Endothelial cell of umbilical vein (primary cell): ENCODE measurements at regions not wholly inside any gene's neighbourhood (a gene's known extent, or its start where the extent isn't known, plus 50 kb on each side); places are given as distances from the start of the nearest gene placed in this dataset.
A peak's percentile ranks its signal among the peaks of the same experiment; 100 is the strongest.

Experiments
- BruUV-seq: library from RNA; stranded (reverse); fragments of 400-500 nt; replicated peaks from 2 replicates; lab custom pipeline; 2021; lab: Mats Ljungman, UMichigan
- CTCF ChIA-PET: fragments of 300-600, 350-600 bp; sonication (Branson Sonifier 250); formaldehyde crosslinking; loops from one replicate; lab custom pipeline; 2021; ENCODE audit warnings: antibody characterized with exemption, inconsistent platforms; lab: Charles Lee
- POLR2A ChIA-PET: fragments of 300-600, 350-600 bp; sonication (Branson Sonifier 250); formaldehyde crosslinking; loops from one replicate; lab custom pipeline; 2021; ENCODE audit warnings: antibody characterized with exemption, inconsistent platforms; lab: Charles Lee
- DNase-seq: peaks from one replicate; pipeline ENCODE4 v3.0.0-alpha.2; 2011; ENCODE audit warnings: low read depth, low spot score
- FAIRE-seq: peaks from 2 replicates; lab custom pipeline; 2011; peaks lifted over from hg19 to GRCh38; lab: Jason Lieb, UNC
- H2AFZ ChIP-seq: 2 replicates; pipeline ENCODE4 v1.6.0; 2012; ENCODE audit warnings: low read depth, low read length, control low read depth, inconsistent platforms
- H3K27ac ChIP-seq: 2 replicates; pipeline ENCODE4 v1.5.1; 2011; ENCODE audit warnings: low read depth, mild to moderate bottlenecking, control low read depth, low read length, moderate library complexity; ENCODE audit not compliant: insufficient read depth
- H3K27me3 ChIP-seq, 2 experiments: 2 replicates each; pipeline versions ENCODE4 v1.6.0 to v1.6.1; 2011; ENCODE audit warnings: low read length in 2 of 2, mixed read lengths in 1 of 2; ENCODE audit not compliant: control insufficient read depth in 2 of 2, insufficient read depth in 2 of 2
- H3K36me3 ChIP-seq, 2 experiments: 2 replicates in 1 of 2; 3 replicates in 1 of 2; pipeline ENCODE4 v1.5.1; 2011; ENCODE audit warnings: low read length in 2 of 2, mild to moderate bottlenecking in 1 of 2, moderate library complexity in 1 of 2; ENCODE audit not compliant: control insufficient read depth in 2 of 2, insufficient read depth in 2 of 2; ENCODE audit errors: extremely low read depth in 1 of 2
- H3K4me1 ChIP-seq: 3 replicates; pipeline ENCODE4 v1.5.1; 2011; ENCODE audit warnings: mild to moderate bottlenecking, low read length; ENCODE audit not compliant: control insufficient read depth, insufficient read depth; ENCODE audit errors: extremely low read depth
- H3K4me2 ChIP-seq: 2 replicates; pipeline ENCODE4 v1.6.1; 2011; ENCODE audit warnings: low read length, control low read depth, mixed read lengths; ENCODE audit not compliant: insufficient read depth
- H3K4me3 ChIP-seq, 3 experiments: fragments of 200-600 bp in 1 of 3; sonication (generic), shearing (Covaris generic) in 1 of 3; replicated peaks in 1 of 3; 2 replicates each; pipeline ENCODE4 v1.5.1; 2011 to 2016; ENCODE audit warnings: control low read depth in 3 of 3, low read length in 3 of 3, mild to moderate bottlenecking in 2 of 3, inconsistent platforms in 1 of 3, low read depth in 1 of 3, moderate library complexity in 1 of 3; ENCODE audit not compliant: insufficient read depth in 1 of 3
- H3K79me2 ChIP-seq: 2 replicates; pipeline ENCODE4 v1.6.0; 2012; ENCODE audit warnings: low read length, inconsistent platforms; ENCODE audit not compliant: control insufficient read depth, insufficient read depth
- H3K9ac ChIP-seq: replicated peaks from 2 replicates; pipeline ENCODE3; 2011; ENCODE audit warnings: low read length, control low read depth; ENCODE audit not compliant: insufficient read depth; ENCODE audit errors: extremely low read depth
- H3K9me1 ChIP-seq: replicated peaks from 3 replicates; pipeline ENCODE4 v1.6.0; 2011; ENCODE audit warnings: mild to moderate bottlenecking, low read length; ENCODE audit not compliant: control insufficient read depth, insufficient read depth; ENCODE audit errors: extremely low read depth
- H3K9me3 ChIP-seq: replicated peaks from 2 replicates; pipeline ENCODE4 v1.5.1; 2012; ENCODE audit warnings: low read length, inconsistent platforms; ENCODE audit not compliant: control insufficient read depth, insufficient read depth
- H4K20me1 ChIP-seq: replicated peaks from 2 replicates; pipeline ENCODE3; 2011; ENCODE audit warnings: mild to moderate bottlenecking, low read length; ENCODE audit not compliant: control insufficient read depth, insufficient read depth; ENCODE audit errors: extremely low read depth
- CTCF ChIP-seq, 2 donors: IDR thresholded peaks; 1 replicate in 1 of 2; 2 replicates in 1 of 2; pipeline ENCODE4 v1.5.1; 2011; ENCODE audit warnings: low read length in 2 of 2, mild to moderate bottlenecking in 2 of 2, moderate library complexity in 2 of 2, control low read depth in 1 of 2, inconsistent platforms in 1 of 2, low read depth in 1 of 2; ENCODE audit not compliant: insufficient read depth in 1 of 2; ENCODE audit errors: extremely low read depth in 1 of 2
- EZH2 ChIP-seq: IDR thresholded peaks from 2 replicates; pipeline ENCODE4 v1.6.1; 2012; ENCODE audit warnings: borderline replicate concordance, low read depth, mild to moderate bottlenecking, moderate library complexity, low read length, inconsistent platforms; ENCODE audit not compliant: severe bottlenecking
- FOS ChIP-seq: IDR thresholded peaks from 2 replicates; pipeline ENCODE4 v1.6.1; 2011; ENCODE audit warnings: mild to moderate bottlenecking, low read length, moderate library complexity, borderline replicate concordance; ENCODE audit not compliant: insufficient read depth
- GATA2 ChIP-seq: IDR thresholded peaks from 2 replicates; pipeline ENCODE4 v1.7.0; 2011; ENCODE audit warnings: low read depth, mild to moderate bottlenecking, moderate library complexity, mixed read lengths, low read length; ENCODE audit not compliant: insufficient read length, insufficient read depth
- JUN ChIP-seq: IDR thresholded peaks from 2 replicates; pipeline ENCODE4 v1.6.1; 2011; ENCODE audit warnings: borderline replicate concordance, low read depth; ENCODE audit not compliant: insufficient read length, insufficient read depth
- MYC ChIP-seq: IDR thresholded peaks from one replicate; pipeline ENCODE4 v1.6.1; 2011; ENCODE audit warnings: mild to moderate bottlenecking, low read depth, low read length
- POLR2A ChIP-seq: IDR thresholded peaks from 2 replicates; pipeline ENCODE4 v1.6.1; 2012; ENCODE audit warnings: low read depth, mild to moderate bottlenecking, control low read depth, low read length
- POLR2AphosphoS5 ChIP-seq: IDR thresholded peaks from 2 replicates; pipeline ENCODE4 v1.6.1; 2012; ENCODE audit warnings: low read depth, mild to moderate bottlenecking, control low read depth, low read length, moderate library complexity; ENCODE audit not compliant: insufficient read depth
- dilution Hi-C: fragments of 300-500 bp; cut with MboI; formaldehyde crosslinking; loops from one replicate; pipeline ENCODE4 v1.15.0; 2019; ENCODE audit warnings: low sequenced_read_pairs; ENCODE audit not compliant: extremely low pct_ligation_motif_present
- intact Hi-C: fragments of 100-400 bp; cut with micrococcal nuclease; formaldehyde crosslinking; loops from one replicate; pipeline ENCODE4 v1.10.0; 2022
- TF ChIP-seq, protein P1 (sequence below): IDR thresholded peaks from 2 replicates; pipeline ENCODE4 v1.6.1; 2011; ENCODE audit not compliant: insufficient read depth, insufficient read length

- intact Hi-C loops (loop anchor here (1.0 to 10.0 kb wide), 8 partner anchors 252 to 1465 kb away; no protein-coding TSS in a partner anchor), dilution Hi-C loops (no loop called here)
- ChIA-PET POLR2A (interaction anchor here (0.6 kb wide), 1 partner anchor 354 kb away, joined by 3 read pairs; no protein-coding TSS in a partner anchor), CTCF (interaction anchor here (0.5 to 3.1 kb wide), 89 partner anchors 8 to 1463 kb away, joined by 3 to 51 read pairs (median 4); partner anchors contain the start of genes KLF12 and TBC1D4)
- Histone ChIP-seq H3K9ac (peak overlapping the region; percentile 56), H3K4me2 (peak overlapping the region; percentile 89), H3K36me3 (no peaks in the 10 kb centered on the region), H3K27ac (no peak overlapping the region), H4K20me1 (no peaks in the 10 kb centered on the region), H3K4me1 (peaks cover 3% of the 10 kb centered on the region), H3K79me2 (no peaks in the 10 kb centered on the region), H3K9me1 (no peaks in the 10 kb centered on the region), H3K4me3 (peak overlapping the region in 2 of 3 experiments; percentile 22 to 30), H3K27me3 (peaks cover 0 to 4% of the 10 kb centered on the region in 2 experiments), H3K9me3 (no peaks in the 10 kb centered on the region), H2AFZ (peak overlapping the region; percentile 90)
- TF ChIP-seq GATA2: no peak
- TF ChIP-seq, protein P1, sequence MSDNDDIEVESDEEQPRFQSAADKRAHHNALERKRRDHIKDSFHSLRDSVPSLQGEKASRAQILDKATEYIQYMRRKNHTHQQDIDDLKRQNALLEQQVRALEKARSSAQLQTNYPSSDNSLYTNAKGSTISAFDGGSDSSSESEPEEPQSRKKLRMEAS: no peak
- peak; percentile 32 for TF ChIP-seq POLR2AphosphoS5
- no peak for TF ChIP-seq JUN
- TF ChIP-seq POLR2A: no peak
- no peak for TF ChIP-seq EZH2
- no peak for TF ChIP-seq MYC
- peak; percentile 96 for TF ChIP-seq CTCF (IDR thresholded peaks at IDR 0.05; ENCODE audit: extremely low read depth in 1 of 2, insufficient read depth in 1 of 2, low read depth in 1 of 2, low read length in 2 of 2)
- no peak for TF ChIP-seq FOS
- FAIRE-seq (peak; percentile 73), DNase-seq (peak; percentile 66)
- no TSS peak for BruUV-seq
These were observed 262.3 kb downstream of the TBC1D4 start for GRCh38 chr13:75219479-75220237.
